HepG2 (cell line): ENCODE measurements at regions not wholly inside any gene's neighbourhood (a gene's known extent, or its start where the extent isn't known, plus 50 kb on each side); places are given as distances from the start of the nearest gene placed in this dataset.

Experiments
- ATAC-seq: fragments of 200-7000 bp; cut with Tn5 transposase; 3 replicates; pipeline ENCODE4 v1.9.1; 2020; ENCODE audit warnings: mild to moderate bottlenecking, moderate library complexity
- BruUV-seq: library from RNA; stranded (reverse); fragments of 400-500 nt; replicated peaks from 2 replicates; lab custom pipeline; 2021; lab: Mats Ljungman, UMichigan
- CTCF ChIA-PET: fragments of 300-600 bp; formaldehyde crosslinking; extraction: SDS; loops from one replicate; lab custom pipeline; 2021; ENCODE audit warnings: low total read pairs, inconsistent platforms, low intra/inter-chr PET ratio; lab: Yijun Ruan, JAX
- POLR2A ChIA-PET: fragments of 350-600 bp; sonication (Branson Sonifier 250); formaldehyde crosslinking; loops from one replicate; lab custom pipeline; 2020; ENCODE audit warnings: antibody characterized with exemption, inconsistent platforms; lab: Yijun Ruan, JAX
- DNase-seq: peaks from one replicate; pipeline ENCODE4 v3.0.0-alpha.2; 2015; ENCODE audit warnings: low spot score
- FAIRE-seq: peaks from 3 replicates; lab custom pipeline; 2011; peaks lifted over from hg19 to GRCh38; lab: Jason Lieb, UNC
- H2AFZ ChIP-seq: one replicate; pipeline ENCODE4 v1.6.1; 2011; ENCODE audit warnings: low read length, inconsistent platforms
- H3K27ac ChIP-seq: fragments of 300-600 bp; 3 replicates; pipeline ENCODE4 v1.8.0; 2011; ENCODE audit warnings: mixed run types, mild to moderate bottlenecking, mixed read lengths, low read length, inconsistent platforms; ENCODE audit not compliant: insufficient read depth; ENCODE audit errors: extremely low read length
- H3K27me3 ChIP-seq, 2 experiments: fragments of 200-600 bp in 1 of 2; 2 replicates in 1 of 2; 3 replicates in 1 of 2; pipeline versions ENCODE4 v1.6.0 to v1.8.0; 2011; ENCODE audit warnings: low read length in 2 of 2, mild to moderate bottlenecking in 2 of 2, moderate library complexity in 2 of 2, inconsistent platforms in 1 of 2; ENCODE audit not compliant: insufficient read depth in 2 of 2, control insufficient read depth in 1 of 2
- H3K36me3 ChIP-seq, 2 experiments: fragments of 200-600 bp in 1 of 2; replicated peaks in 1 of 2; 2 replicates in 1 of 2; 3 replicates in 1 of 2; pipeline versions ENCODE4 v1.5.1 to v1.8.0; 2011; ENCODE audit warnings: low read length in 2 of 2, inconsistent platforms in 1 of 2; ENCODE audit not compliant: insufficient read depth in 2 of 2, control insufficient read depth in 1 of 2
- H3K4me1 ChIP-seq: 2 replicates; pipeline ENCODE4 v1.5.1; 2012; ENCODE audit warnings: low read length, inconsistent platforms; ENCODE audit not compliant: insufficient read depth
- H3K4me2 ChIP-seq: 2 replicates; pipeline ENCODE4 v1.6.0; 2011; ENCODE audit warnings: low read depth, low read length, inconsistent platforms
- H3K4me3 ChIP-seq, 3 experiments: fragments of 200-600 bp in 1 of 3; sonication (generic), shearing (Covaris generic) in 1 of 3; replicated peaks in 1 of 3; 2 replicates each; pipeline ENCODE4 v1.5.1; 2011 to 2016; ENCODE audit warnings: low read length in 3 of 3, inconsistent platforms in 2 of 3, low read depth in 2 of 3, mild to moderate bottlenecking in 2 of 3, control low read depth in 1 of 3, mixed read lengths in 1 of 3; ENCODE audit not compliant: insufficient read depth in 1 of 3
- H3K79me2 ChIP-seq: one replicate; pipeline ENCODE4 v1.6.1; 2011; ENCODE audit warnings: low read length, inconsistent platforms; ENCODE audit not compliant: insufficient read depth
- H3K9ac ChIP-seq: 2 replicates; pipeline ENCODE4 v1.6.0; 2011; ENCODE audit warnings: mild to moderate bottlenecking, low read depth, low read length, inconsistent platforms; ENCODE audit not compliant: insufficient read depth
- H3K9me3 ChIP-seq: 2 replicates; pipeline ENCODE4 v1.5.1; 2012; ENCODE audit warnings: mild to moderate bottlenecking, low read length
- H4K20me1 ChIP-seq: 2 replicates; pipeline ENCODE4 v1.6.0; 2011; ENCODE audit warnings: inconsistent platforms, mild to moderate bottlenecking, low read length, moderate library complexity; ENCODE audit not compliant: insufficient read depth
- FOXP1 ChIP-seq, 2 experiments: fragments of 450-650 bp in 1 of 2; IDR thresholded peaks; 2 replicates each; pipeline ENCODE4 v1.6.1; 2017 to 2018; ENCODE audit warnings: antibody characterized with exemption in 1 of 2
- GABPB1 ChIP-seq: IDR thresholded peaks from 2 replicates; pipeline ENCODE4 v1.6.1; 2016; ENCODE audit warnings: mild to moderate bottlenecking, missing genetic modification reagents, moderate library complexity, missing compliant biosample characterization
- KDM2A ChIP-seq: sonication (generic); formaldehyde crosslinking; IDR thresholded peaks from 2 replicates; pipeline ENCODE4 v1.4.0; 2020; ENCODE audit warnings: low read depth, missing genetic modification reagents, borderline replicate concordance
- NFE2L2 ChIP-seq: fragments of 150-350 bp; IDR thresholded peaks from 2 replicates; pipeline ENCODE4 v1.6.1; 2014; ENCODE audit warnings: low read length
- STAG1 ChIP-seq: sonication (generic); formaldehyde crosslinking; IDR thresholded peaks from 2 replicates; pipeline ENCODE4 v1.4.0; 2020; ENCODE audit warnings: missing genetic modification reagents
- ZGPAT ChIP-seq: IDR thresholded peaks from 2 replicates; pipeline ENCODE4 v1.6.1; 2016; ENCODE audit warnings: mild to moderate bottlenecking
- ZNF430 ChIP-seq: sonication (generic); formaldehyde crosslinking; IDR thresholded peaks from 2 replicates; pipeline ENCODE4 v1.9.0; 2021; ENCODE audit warnings: mild to moderate bottlenecking, missing genetic modification reagents
- ZNF501 ChIP-seq: sonication (generic); formaldehyde crosslinking; IDR thresholded peaks from 2 replicates; pipeline ENCODE4 v1.5.1; 2020; ENCODE audit warnings: mild to moderate bottlenecking, moderate library complexity, missing genetic modification reagents
- ZNF773 ChIP-seq: sonication (generic); formaldehyde crosslinking; IDR thresholded peaks from 2 replicates; pipeline ENCODE4 v1.4.0; 2020; ENCODE audit warnings: missing genetic modification reagents, borderline replicate concordance
- ZZZ3 ChIP-seq: sonication (generic); formaldehyde crosslinking; IDR thresholded peaks from 2 replicates; pipeline ENCODE4 v1.4.0; 2020; ENCODE audit warnings: missing genetic modification reagents, mild to moderate bottlenecking, borderline replicate concordance
- WGBS: methylation state at CpG from one replicate; pipeline ENCODE4 v1.1.6; 2017; ENCODE audit warnings: low lambda C conversion rate; 5-methylcytosine and 5-hydroxymethylcytosine counted together
- in situ Hi-C: cut with HindIII; loops from 2 replicates; pipeline ENCODE4 v1.10.0; 2017; ENCODE audit warnings: low pct_unique_long_range_greater_than_20kb; ENCODE audit not compliant: extremely low pct_ligation_motif_present
- intact Hi-C: fragments of 100-400 bp; cut with micrococcal nuclease; formaldehyde crosslinking; loops from one replicate; pipeline ENCODE4 v1.10.0; 2022; ENCODE audit not compliant: unreplicated experiment
- TF ChIP-seq, protein P1 (sequence below): sonication (generic); formaldehyde crosslinking; IDR thresholded peaks from 2 replicates; pipeline ENCODE4 v1.5.0; 2020; ENCODE audit warnings: mild to moderate bottlenecking, missing genetic modification reagents, moderate library complexity
- TF ChIP-seq, protein P2 (sequence below): sonication (generic); formaldehyde crosslinking; IDR thresholded peaks from 2 replicates; pipeline ENCODE4 v1.4.0; 2020; ENCODE audit warnings: mild to moderate bottlenecking, low read depth, missing genetic modification reagents
- TF ChIP-seq, protein P3 (sequence below): sonication (generic); formaldehyde crosslinking; IDR thresholded peaks from 2 replicates; pipeline ENCODE4 v1.4.0; 2020; ENCODE audit warnings: missing genetic modification reagents, borderline replicate concordance

DNA sequence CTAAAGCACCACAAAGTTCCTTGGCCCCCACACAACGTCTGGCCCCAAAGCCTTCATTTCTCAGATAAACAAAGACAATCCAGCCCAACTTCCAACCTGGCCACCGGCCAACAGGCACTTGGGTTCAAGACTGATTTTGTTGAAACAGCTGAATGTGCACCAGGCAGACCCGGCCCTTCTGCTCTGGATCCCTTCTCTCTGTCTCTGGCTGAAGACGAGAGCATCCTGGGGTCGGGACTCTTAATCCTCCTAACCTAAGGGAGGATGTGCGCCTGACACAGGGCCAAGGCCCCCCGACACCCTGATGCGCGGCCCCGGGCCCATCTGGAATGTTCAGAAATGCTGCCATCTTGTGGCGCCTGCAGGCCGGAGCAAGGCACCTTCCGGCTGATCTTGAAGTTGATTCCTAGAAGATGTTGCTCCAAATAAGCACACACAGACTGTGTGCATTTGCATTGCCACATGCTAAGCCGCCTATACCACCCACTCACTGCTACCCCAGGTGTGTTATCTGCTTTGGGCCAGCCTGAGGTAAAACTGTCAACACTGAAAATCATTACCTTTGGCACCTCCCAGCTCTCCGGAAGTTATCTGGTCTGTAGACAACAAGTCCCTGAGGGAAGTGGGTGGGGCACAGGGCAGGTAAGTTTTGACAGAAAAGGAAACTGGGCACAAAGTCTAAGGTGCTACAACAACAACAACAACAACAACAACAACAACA lies 98.4 kb upstream of the HABP2 start:
- no peak overlapping the region for H3K4me3 ChIP-seq
- CTCF ChIA-PET: no interaction called here
- in situ Hi-C loops: no loop called here
- POLR2A ChIA-PET: no interaction called here
- DNase-seq (peak; percentile 5), FAIRE-seq (no peak), ATAC-seq (peak; percentile 80)
- no TSS peak for BruUV-seq
- H3K27me3 ChIP-seq: peaks cover 0 to 7% of the 10 kb centered on the region in 2 experiments; a peak in 1 of 5 replicates
- H3K9ac ChIP-seq: no peak overlapping the region
- intact Hi-C loops: loop anchor here (5.0 kb wide), 1 partner anchor 1658 kb away; no protein-coding TSS in a partner anchor
- H3K4me1 ChIP-seq: peaks cover 6% of the 10 kb centered on the region
- H3K36me3 ChIP-seq: no peaks in the 10 kb centered on the region
- no peaks in the 10 kb centered on the region for H4K20me1 ChIP-seq
- no peak overlapping the region for H3K27ac ChIP-seq
- no peak overlapping the region for H2AFZ ChIP-seq
- no peaks in the 10 kb centered on the region for H3K9me3 ChIP-seq
- H3K79me2 ChIP-seq: no peaks in the 10 kb centered on the region
- H3K4me2 ChIP-seq: no peak overlapping the region
- 12% methylated on average over 11 of the region's 15 CpGs for WGBS
- TF ChIP-seq NFE2L2 (no peak), ZZZ3 (CRISPR knock-in tag) (no peak), STAG1 (peak; percentile 65), KDM2A (peak; percentile 53; the same call in 1 of the 2 replicates), ZNF430 (CRISPR knock-in tag) (no peak), ZNF773 (CRISPR knock-in tag) (no peak), ZNF501 (CRISPR knock-in tag) (no peak), FOXP1 (IDR thresholded peaks at IDR 0.05) (no peak), FOXP1 (CRISPR knock-in tag; IDR thresholded peaks at IDR 0.05) (no peak), GABPB1 (CRISPR knock-in tag) (peak; percentile 41; the same call in 1 of the 2 replicates), ZGPAT (CRISPR knock-in tag) (no peak)
- TF ChIP-seq, protein P1, sequence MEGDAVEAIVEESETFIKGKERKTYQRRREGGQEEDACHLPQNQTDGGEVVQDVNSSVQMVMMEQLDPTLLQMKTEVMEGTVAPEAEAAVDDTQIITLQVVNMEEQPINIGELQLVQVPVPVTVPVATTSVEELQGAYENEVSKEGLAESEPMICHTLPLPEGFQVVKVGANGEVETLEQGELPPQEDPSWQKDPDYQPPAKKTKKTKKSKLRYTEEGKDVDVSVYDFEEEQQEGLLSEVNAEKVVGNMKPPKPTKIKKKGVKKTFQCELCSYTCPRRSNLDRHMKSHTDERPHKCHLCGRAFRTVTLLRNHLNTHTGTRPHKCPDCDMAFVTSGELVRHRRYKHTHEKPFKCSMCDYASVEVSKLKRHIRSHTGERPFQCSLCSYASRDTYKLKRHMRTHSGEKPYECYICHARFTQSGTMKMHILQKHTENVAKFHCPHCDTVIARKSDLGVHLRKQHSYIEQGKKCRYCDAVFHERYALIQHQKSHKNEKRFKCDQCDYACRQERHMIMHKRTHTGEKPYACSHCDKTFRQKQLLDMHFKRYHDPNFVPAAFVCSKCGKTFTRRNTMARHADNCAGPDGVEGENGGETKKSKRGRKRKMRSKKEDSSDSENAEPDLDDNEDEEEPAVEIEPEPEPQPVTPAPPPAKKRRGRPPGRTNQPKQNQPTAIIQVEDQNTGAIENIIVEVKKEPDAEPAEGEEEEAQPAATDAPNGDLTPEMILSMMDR (CRISPR knock-in tag): peak; percentile 74
- TF ChIP-seq, protein P2, sequence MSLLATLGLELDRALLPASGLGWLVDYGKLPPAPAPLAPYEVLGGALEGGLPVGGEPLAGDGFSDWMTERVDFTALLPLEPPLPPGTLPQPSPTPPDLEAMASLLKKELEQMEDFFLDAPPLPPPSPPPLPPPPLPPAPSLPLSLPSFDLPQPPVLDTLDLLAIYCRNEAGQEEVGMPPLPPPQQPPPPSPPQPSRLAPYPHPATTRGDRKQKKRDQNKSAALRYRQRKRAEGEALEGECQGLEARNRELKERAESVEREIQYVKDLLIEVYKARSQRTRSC (CRISPR knock-in tag): no peak
- TF ChIP-seq, protein P3, sequence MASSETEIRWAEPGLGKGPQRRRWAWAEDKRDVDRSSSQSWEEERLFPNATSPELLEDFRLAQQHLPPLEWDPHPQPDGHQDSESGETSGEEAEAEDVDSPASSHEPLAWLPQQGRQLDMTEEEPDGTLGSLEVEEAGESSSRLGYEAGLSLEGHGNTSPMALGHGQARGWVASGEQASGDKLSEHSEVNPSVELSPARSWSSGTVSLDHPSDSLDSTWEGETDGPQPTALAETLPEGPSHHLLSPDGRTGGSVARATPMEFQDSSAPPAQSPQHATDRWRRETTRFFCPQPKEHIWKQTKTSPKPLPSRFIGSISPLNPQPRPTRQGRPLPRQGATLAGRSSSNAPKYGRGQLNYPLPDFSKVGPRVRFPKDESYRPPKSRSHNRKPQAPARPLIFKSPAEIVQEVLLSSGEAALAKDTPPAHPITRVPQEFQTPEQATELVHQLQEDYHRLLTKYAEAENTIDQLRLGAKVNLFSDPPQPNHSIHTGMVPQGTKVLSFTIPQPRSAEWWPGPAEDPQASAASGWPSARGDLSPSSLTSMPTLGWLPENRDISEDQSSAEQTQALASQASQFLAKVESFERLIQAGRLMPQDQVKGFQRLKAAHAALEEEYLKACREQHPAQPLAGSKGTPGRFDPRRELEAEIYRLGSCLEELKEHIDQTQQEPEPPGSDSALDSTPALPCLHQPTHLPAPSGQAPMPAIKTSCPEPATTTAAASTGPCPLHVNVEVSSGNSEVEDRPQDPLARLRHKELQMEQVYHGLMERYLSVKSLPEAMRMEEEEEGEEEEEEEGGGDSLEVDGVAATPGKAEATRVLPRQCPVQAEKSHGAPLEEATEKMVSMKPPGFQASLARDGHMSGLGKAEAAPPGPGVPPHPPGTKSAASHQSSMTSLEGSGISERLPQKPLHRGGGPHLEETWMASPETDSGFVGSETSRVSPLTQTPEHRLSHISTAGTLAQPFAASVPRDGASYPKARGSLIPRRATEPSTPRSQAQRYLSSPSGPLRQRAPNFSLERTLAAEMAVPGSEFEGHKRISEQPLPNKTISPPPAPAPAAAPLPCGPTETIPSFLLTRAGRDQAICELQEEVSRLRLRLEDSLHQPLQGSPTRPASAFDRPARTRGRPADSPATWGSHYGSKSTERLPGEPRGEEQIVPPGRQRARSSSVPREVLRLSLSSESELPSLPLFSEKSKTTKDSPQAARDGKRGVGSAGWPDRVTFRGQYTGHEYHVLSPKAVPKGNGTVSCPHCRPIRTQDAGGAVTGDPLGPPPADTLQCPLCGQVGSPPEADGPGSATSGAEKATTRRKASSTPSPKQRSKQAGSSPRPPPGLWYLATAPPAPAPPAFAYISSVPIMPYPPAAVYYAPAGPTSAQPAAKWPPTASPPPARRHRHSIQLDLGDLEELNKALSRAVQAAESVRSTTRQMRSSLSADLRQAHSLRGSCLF (CRISPR knock-in tag): no peak
